Thymus (tissue), 11 donors: ENCODE measurements at regions not wholly inside any gene's neighbourhood (a gene's known extent, or its start where the extent isn't known, plus 50 kb on each side); places are given as distances from the start of the nearest gene placed in this dataset.

Experiments
- DNase-seq, 9 donors: peaks; one replicate each; pipeline ENCODE4 v3.0.0-alpha.2; 2013; ENCODE audit warnings: low spot score in 9 of 9, low read depth in 6 of 9, missing footprints in 1 of 9
- H3K27ac ChIP-seq, 2 donors: one replicate each; pipeline ENCODE4 v1.5.1; 2013; ENCODE audit warnings: control low read depth in 1 of 2, low read depth in 1 of 2, low read length in 1 of 2, mild to moderate bottlenecking in 1 of 2, moderate library complexity in 1 of 2
- H3K27me3 ChIP-seq, 2 donors: one replicate each; pipeline ENCODE4 v1.5.1; 2013; ENCODE audit warnings: low read length in 1 of 2; ENCODE audit not compliant: control insufficient read depth in 2 of 2, insufficient read depth in 1 of 2
- H3K36me3 ChIP-seq, 2 donors: one replicate each; pipeline ENCODE4 v1.5.1; 2013; ENCODE audit warnings: low read length in 1 of 2, mild to moderate bottlenecking in 1 of 2, moderate library complexity in 1 of 2; ENCODE audit not compliant: control insufficient read depth in 2 of 2, insufficient read depth in 2 of 2
- H3K4me1 ChIP-seq, 2 donors: one replicate each; pipeline ENCODE4 v1.5.1; 2013; ENCODE audit warnings: low read length in 2 of 2; ENCODE audit not compliant: control insufficient read depth in 2 of 2, insufficient read depth in 2 of 2
- H3K4me3 ChIP-seq, 2 donors: one replicate each; pipeline ENCODE4 v1.5.1; 2013; ENCODE audit warnings: low read length in 2 of 2, control low read depth in 1 of 2, mild to moderate bottlenecking in 1 of 2
- H3K9me3 ChIP-seq, 2 donors: one replicate each; pipeline ENCODE4 v1.5.1; 2013; ENCODE audit warnings: low read length in 1 of 2, mild to moderate bottlenecking in 1 of 2; ENCODE audit not compliant: control insufficient read depth in 2 of 2, insufficient read depth in 1 of 2
- WGBS: extraction: QIAGEN DNeasy Blood & Tissue Kit; methylation state at CpG from one replicate; pipeline ENCODE4 v1.1.7; 2013; 5-methylcytosine and 5-hydroxymethylcytosine counted together
- donor health status: healthy.

DNA sequence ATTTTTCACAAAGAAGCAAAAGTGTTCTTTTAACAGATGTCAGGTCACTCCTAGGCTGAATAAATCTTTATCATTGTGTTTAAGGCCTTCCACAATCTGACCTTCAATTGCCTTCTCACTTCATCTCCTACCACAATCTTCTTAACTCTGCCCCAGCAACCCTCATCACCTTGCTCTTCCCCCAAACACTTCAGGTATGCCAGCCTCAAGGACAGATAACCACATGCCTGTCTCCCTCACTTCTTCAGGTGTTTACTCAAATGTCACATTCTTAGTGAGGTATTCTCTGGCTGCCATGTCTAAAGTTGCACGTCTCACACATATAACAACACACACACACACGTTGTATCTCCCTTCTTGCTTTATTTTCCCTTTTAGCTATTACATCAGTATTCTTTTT lies 146.5 kb downstream of the ANKRD50 start:
- WGBS, result 97% methylated on average over 2 of the region's 2 CpGs
- H3K36me3 ChIP-seq, result no peaks in the 10 kb centered on the region
- H3K27me3 ChIP-seq, result no peaks in the 10 kb centered on the region
- DNase-seq, result no peak
- no peak overlapping the region for H3K27ac ChIP-seq
- no peaks in the 10 kb centered on the region for H3K4me1 ChIP-seq
- H3K9me3 ChIP-seq, result no peaks in the 10 kb centered on the region
- no peak overlapping the region for H3K4me3 ChIP-seq

DNA sequence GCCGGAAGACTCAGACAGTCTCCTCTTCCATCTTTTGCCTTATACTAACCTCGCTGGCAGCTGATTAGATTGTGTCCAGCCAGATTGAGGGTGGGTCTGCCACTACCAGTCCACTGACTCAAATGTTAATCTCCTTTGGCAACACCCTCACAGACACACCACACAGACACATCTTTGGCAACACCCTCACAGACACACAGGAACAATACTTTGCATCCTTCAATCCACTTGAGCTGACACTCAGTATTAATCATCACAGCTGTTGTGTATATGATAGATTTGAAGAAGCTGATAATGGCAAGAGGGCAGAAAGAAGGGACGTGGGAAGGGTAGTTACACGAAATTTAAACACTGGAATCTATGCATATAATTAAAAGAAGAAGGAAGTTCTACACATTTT lies 139.5 kb downstream of the ANKRD50 start:
- no peaks in the 10 kb centered on the region for H3K27me3 ChIP-seq
- H3K27ac ChIP-seq, result no peak overlapping the region
- 94% methylated on average over 4 of the region's 4 CpGs for WGBS
- DNase-seq, result no peak
- H3K36me3 ChIP-seq, result no peaks in the 10 kb centered on the region
- no peak overlapping the region for H3K4me3 ChIP-seq
- no peaks in the 10 kb centered on the region for H3K4me1 ChIP-seq
- H3K9me3 ChIP-seq, result no peaks in the 10 kb centered on the region

- DNase-seq, result no peak
- Histone ChIP-seq H3K27ac (no peak overlapping the region), H3K4me1 (no peaks in the 10 kb centered on the region), H3K36me3 (no peaks in the 10 kb centered on the region), H3K27me3 (no peaks in the 10 kb centered on the region), H3K9me3 (peaks cover 0 to 18% of the 10 kb centered on the region in 2 donors), H3K4me3 (no peak overlapping the region)
Measured at GRCh38 chr4:124579896-124580295, 132.6 kb downstream of the ANKRD50 start.

DNA sequence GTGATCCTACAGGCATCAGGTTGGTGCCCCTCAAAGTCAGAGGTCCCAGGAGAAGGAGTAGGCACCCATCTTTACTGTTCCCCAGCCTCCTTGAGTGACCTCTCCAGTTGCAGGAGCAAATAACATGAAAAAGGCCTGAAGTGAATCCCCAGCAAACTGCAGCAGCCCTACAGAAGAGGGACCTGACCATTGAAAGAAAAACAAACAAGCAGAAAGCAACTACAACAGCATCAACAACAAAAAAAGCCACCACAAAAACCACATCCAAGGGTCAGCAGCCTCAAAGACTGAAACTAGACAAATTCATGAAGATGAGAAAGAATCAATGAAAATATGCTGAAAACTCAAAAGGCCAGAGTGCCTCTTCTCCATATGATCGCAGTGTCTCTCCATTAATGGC lies 128.7 kb downstream of the ANKRD50 start:
- H3K27ac ChIP-seq, result no peak overlapping the region
- no peak overlapping the region for H3K4me3 ChIP-seq
- H3K27me3 ChIP-seq, result no peaks in the 10 kb centered on the region
- DNase-seq, result no peak
- H3K4me1 ChIP-seq, result no peaks in the 10 kb centered on the region
- peaks cover 0 to 18% of the 10 kb centered on the region in 2 donors for H3K9me3 ChIP-seq
- no peaks in the 10 kb centered on the region for H3K36me3 ChIP-seq
- 98% methylated on average over 1 of the region's 1 CpG for WGBS

DNA sequence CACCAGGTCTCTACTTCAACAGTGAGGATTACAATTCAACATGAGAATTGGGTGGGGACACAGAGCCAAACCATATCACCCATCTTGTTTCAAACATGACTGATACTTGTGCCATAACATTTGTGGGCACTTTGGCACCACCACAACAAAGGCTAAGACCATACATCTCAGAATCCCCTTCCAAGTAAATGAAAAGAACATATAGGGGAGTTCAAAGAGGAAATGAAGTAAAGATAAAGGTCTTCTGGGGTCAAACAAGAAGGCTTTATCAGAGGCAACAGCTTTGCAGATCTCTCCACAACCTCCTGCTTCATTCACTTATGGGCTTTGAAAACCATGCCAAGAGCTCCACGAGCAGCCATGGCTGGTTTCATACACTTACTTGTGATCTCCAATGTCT lies 122.7 kb downstream of the ANKRD50 start:
- no peak for DNase-seq
- no peaks in the 10 kb centered on the region for H3K36me3 ChIP-seq
- 73% methylated on average over 1 of the region's 1 CpG for WGBS
- no peak overlapping the region for H3K27ac ChIP-seq
- no peaks in the 10 kb centered on the region for H3K27me3 ChIP-seq
- no peaks in the 10 kb centered on the region for H3K4me1 ChIP-seq
- H3K9me3 ChIP-seq, result no peaks in the 10 kb centered on the region
- H3K4me3 ChIP-seq, result no peak overlapping the region

- no peak overlapping the region for H3K4me3 ChIP-seq
- H3K36me3 ChIP-seq, result no peaks in the 10 kb centered on the region
- no peak overlapping the region for H3K27ac ChIP-seq
- no peaks in the 10 kb centered on the region for H3K9me3 ChIP-seq
- no peaks in the 10 kb centered on the region for H3K27me3 ChIP-seq
- H3K4me1 ChIP-seq, result no peaks in the 10 kb centered on the region
- DNase-seq, result no peak
Measured at GRCh38 chr4:124590480-124590879, 122.1 kb downstream of the ANKRD50 start.

GRCh38 chr4:124591637-124592036 lies 120.9 kb downstream of the ANKRD50 start:
- Histone ChIP-seq H3K4me3 (no peak overlapping the region), H3K27me3 (no peaks in the 10 kb centered on the region), H3K4me1 (no peaks in the 10 kb centered on the region), H3K27ac (no peak overlapping the region), H3K36me3 (no peaks in the 10 kb centered on the region), H3K9me3 (no peaks in the 10 kb centered on the region)
- no peak for DNase-seq
- 89% methylated on average over 2 of the region's 2 CpGs for WGBS

DNA sequence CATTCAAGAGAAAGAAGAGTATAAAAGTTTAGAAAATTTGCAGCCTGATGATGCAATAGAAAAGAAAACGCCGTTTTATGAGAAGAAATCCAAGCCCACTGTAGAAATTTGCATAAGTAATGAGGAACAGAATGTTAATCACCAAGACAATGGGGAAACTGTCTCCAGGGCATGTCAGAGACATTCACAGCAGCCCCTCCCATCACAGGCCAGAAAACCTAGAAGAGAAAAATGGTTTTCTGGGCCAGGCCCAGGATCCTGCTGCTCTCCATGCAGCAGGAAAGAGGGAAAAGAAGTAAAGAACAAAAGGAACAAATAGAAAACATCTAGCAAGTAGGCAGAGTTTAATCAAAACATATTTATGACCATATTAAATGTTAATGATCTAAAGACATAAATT lies 119.0 kb downstream of the ANKRD50 start:
- 92% methylated on average over 2 of the region's 2 CpGs for WGBS

GRCh38 chr4:124594945-124595344 lies 117.6 kb downstream of the ANKRD50 start:
- Histone ChIP-seq H3K36me3 (no peaks in the 10 kb centered on the region), H3K4me3 (no peak overlapping the region), H3K27ac (no peak overlapping the region), H3K9me3 (no peaks in the 10 kb centered on the region), H3K4me1 (no peaks in the 10 kb centered on the region), H3K27me3 (no peaks in the 10 kb centered on the region)
- no peak for DNase-seq
- WGBS, result 97% methylated on average over 1 of the region's 1 CpG

More for the DNA sequence above, 119.0 kb downstream of the ANKRD50 start:
- H3K27ac ChIP-seq, result no peak overlapping the region
- H3K4me3 ChIP-seq, result no peak overlapping the region
- H3K36me3 ChIP-seq, result no peaks in the 10 kb centered on the region
- no peaks in the 10 kb centered on the region for H3K27me3 ChIP-seq
- H3K4me1 ChIP-seq, result no peaks in the 10 kb centered on the region
- H3K9me3 ChIP-seq, result no peaks in the 10 kb centered on the region
- no peak for DNase-seq

GRCh38 chr4:124596816-124597215 lies 115.7 kb downstream of the ANKRD50 start:
- 72% methylated on average over 4 of the region's 4 CpGs for WGBS
- no peaks in the 10 kb centered on the region for H3K36me3 ChIP-seq
- DNase-seq, result no peak
- H3K9me3 ChIP-seq, result no peaks in the 10 kb centered on the region
- no peaks in the 10 kb centered on the region for H3K4me1 ChIP-seq
- no peak overlapping the region for H3K27ac ChIP-seq
- no peaks in the 10 kb centered on the region for H3K27me3 ChIP-seq
- no peak overlapping the region for H3K4me3 ChIP-seq
